ELR (cell line): ENCODE measurements at regions not wholly inside any gene's neighbourhood (a gene's known extent, or its start where the extent isn't known, plus 50 kb on each side); places are given as distances from the start of the nearest gene placed in this dataset.
"Not testable (repeated sequence)": the region's sequence is repeated elsewhere in the genome, so short reads cannot be mapped to it uniquely, and the experiment has no call there.

Source experiments
- DNase-seq: peaks from one replicate; pipeline ENCODE4 v3.0.0-alpha.2; 2015; ENCODE audit warnings: low read depth

- no peak for DNase-seq
Observed at GRCh38 chr22:26806445-26807175, 149.2 kb downstream of the MIAT start.

- DNase-seq: no peak
Observed at GRCh38 chr22:26811647-26811992, 154.2 kb downstream of the MIAT start.

- no peak for DNase-seq
Observed at GRCh38 chr22:26812731-26813130, 155.3 kb downstream of the MIAT start.

DNA sequence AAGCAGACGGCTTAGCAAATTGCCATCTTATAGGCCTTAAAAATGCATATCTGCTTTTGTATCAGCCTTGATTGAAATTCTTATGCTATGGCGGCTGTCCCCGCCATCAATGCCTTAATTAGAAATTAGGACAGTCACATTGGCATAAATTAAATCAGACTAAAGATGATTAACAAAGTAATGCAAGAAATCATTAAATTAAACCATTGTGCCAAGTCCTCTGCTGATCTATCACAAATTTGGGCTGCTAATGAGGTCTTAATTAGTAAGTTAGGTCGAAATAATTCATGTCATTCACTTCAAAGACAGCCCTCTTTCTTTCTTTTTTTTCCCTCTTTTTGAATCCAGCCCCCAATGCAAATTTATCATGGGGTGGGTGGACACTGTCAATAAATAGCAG is 159.3 kb downstream of the MIAT start:
- no peak for DNase-seq

GRCh38 chr22:26817926-26818325 is 160.5 kb downstream of the MIAT start:
- DNase-seq: no peak

GRCh38 chr22:26821854-26822253 is 164.5 kb downstream of the MIAT start:
- DNase-seq: no peak

DNA sequence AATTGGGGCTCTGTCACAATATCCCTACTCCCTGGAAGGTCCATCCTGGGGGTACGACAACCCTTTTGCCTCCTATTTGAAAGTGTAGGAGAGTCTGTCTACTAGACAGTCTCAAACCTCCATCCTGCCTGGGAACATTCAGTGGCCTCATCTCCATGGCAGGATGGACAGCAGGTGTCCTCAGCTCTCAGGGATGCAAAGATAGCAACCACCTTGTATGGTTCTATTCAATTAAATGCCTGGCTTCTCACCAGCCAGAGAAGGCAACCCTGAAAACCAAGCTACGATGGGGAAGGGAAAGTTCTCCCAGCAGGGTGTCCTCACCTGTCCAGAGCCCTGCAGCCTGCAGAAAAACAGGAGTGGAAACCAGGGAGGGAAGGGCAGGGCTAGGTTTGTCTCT is 164.9 kb downstream of the MIAT start:
- no peak for DNase-seq

GRCh38 chr22:26823966-26824365 is 166.6 kb downstream of the MIAT start:
- no peak for DNase-seq

- no peak for DNase-seq
Observed at GRCh38 chr22:26825960-26826935, 168.9 kb downstream of the MIAT start.

- DNase-seq: no peak
Observed at GRCh38 chr22:26827611-26828010, 170.2 kb downstream of the MIAT start.

- DNase-seq: peak; percentile 20
Observed at GRCh38 chr22:26828311-26828710, 170.9 kb downstream of the MIAT start.

DNA sequence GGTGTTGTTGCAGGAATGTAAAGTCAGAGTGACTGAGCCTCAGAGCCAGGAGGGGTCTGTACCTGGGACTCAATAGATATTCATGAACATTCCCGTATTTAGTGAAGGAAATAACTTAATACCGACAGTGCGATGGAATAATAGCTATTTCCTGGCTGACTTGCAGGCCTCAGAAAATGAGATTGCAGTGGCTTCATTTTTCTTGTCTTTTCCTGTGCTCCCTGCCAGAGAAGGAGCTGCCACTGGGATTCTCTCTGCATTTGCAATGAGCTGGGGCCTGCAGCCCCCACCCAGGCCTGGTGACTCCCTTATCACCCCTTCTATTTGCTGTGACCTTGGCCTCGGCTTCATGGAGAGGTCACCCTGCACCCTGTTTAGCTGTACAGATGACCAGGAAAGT is 173.4 kb downstream of the MIAT start:
- DNase-seq: no peak

GRCh38 chr22:26835023-26835422 is 177.6 kb downstream of the MIAT start:
- DNase-seq: no peak

DNA sequence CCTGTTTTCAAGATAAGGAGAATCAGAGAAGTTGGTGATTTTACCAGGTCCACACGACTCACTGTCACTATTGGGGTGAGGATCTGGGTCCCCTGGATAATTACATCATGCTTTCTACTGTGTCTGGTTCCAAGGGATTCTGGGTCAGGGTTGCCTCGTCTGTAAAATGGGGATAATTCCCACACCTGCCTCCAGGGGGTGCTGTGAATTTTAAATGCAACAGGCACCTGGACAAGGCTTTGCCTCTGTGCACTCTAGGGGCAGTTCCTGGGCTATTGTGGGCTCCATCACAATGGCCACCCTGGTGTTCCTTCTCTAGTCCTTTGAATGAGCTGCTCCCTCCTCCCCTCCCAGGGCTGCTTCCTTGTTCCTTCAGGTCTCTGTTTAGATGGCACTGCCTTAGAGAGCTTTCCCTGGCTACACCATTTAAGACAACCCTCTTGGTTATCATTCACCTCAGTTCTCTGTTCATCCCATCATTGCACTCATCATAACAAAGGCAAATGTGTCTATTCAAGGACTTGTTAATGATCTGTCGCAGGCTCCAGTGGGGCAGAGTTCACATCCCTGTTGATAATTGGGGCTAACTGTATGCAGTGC is 178.6 kb downstream of the MIAT start:
- peak; percentile 55 for DNase-seq

DNA sequence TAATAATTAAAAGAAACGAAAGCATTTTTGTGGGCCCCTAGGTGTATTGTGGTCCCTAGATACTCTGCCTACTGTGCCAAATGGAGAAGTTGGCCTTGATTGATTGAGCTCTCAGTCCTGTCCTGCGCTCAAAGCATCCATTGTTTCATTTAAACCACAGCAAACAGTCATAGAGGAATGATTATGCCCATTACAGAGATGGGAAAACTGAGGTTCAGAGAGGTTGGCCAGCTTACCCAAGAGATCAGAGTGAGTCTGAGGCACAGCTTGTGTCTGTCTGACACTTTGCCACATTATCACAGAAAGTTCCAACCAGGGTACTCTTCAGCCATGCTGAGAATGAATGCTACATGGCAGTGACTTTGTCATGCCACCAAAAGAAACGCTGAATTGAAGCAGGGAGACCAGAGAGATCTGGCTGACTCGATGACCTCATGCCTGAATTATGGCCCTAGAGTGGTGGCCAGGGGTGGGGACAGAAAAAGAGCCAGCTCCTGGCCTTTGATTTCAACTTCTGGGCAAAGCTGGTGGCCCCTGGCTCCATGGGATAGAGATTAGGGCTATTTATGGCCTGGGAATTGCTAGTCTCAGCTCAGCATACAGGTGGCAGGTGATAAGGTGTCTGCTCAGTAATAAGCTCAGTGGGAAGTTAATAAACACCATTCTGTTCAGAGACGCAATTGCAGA is 180.5 kb downstream of the MIAT start:
- DNase-seq: no peak

- no peak for DNase-seq
Observed at GRCh38 chr22:26838471-26838825, 181.1 kb downstream of the MIAT start.

DNA sequence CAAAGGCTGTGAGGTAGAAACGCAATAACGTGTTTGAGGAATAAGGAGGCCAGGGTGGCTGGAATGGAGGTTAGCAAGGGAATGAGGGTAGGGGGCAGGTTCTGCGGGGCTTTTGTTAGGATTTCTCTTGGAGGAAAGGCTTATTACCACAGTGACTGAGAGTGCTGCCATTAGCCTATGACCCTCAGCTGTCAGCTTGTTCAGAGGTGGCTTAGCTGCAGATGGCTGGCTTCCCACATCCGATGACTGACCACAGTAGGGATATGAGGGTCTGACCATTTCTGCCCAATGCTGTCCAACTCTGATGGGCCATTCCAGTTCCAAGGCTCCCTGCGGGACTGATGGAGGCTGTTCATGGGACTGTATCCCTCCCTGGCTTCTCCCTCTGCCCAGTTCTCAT is 181.8 kb downstream of the MIAT start:
- DNase-seq: no peak

GRCh38 chr22:26840770-26841169 is 183.4 kb downstream of the MIAT start:
- DNase-seq: not testable (repeated sequence)

- no peak for DNase-seq
Observed at GRCh38 chr22:26842103-26842502, 184.7 kb downstream of the MIAT start.

DNA sequence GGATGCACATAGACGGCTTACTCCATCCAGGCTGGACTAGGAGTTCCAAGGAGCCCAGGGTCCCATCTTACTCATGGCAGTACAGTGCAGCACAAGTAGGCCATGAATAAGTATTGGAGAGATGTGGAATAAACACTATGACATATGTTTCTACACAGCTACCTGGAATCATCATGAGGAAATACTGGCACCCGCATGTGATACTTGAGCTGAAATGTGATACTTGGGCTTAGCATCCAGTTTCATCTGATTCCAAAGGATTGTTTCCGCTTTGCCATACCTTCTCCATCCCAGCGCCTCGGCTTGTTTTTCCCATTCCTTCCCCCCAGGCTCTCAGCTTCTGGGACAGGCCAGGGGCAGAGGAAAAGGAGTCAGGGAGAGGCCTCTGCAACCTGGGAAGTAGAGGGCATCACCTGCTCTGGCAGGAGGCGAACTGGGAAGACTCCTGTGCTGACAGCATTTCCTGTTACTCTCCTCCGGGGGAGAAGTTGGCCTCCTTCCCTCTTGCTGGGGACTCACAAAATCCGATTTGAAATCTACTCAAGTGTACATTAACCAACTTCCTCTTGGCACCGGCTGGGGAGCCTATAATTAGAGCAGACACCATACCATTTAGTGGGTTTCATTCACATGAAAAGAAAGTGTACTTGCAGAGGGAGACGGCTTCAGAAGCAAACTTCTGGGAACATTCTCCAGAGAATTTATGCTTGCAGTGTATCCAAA is 187.8 kb downstream of the MIAT start:
- no peak for DNase-seq

GRCh38 chr22:26846076-26846475 is 188.7 kb downstream of the MIAT start:
- DNase-seq: no peak

DNA sequence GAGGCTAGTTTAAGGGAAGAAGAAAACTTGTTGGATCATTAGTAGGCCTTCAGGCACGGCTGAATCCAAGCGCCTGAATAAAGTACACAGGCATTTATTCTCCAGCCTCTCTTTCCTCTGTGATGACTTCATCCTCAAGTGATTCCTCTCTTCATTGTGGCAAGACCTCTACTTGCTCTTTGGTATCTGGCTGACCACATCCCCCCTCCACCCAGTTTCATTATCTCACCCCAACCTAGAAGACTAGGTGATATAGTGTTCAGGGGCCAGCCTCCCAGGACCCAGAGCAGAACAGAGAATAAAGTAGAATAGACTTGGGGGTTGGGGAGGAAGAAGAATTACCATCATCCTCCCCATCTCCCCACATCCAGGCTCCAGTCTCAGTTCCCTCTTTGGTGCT is 189.3 kb downstream of the MIAT start:
- DNase-seq: peak; percentile 13
